SK-N-SH (cell line): ENCODE measurements at regions not wholly inside any gene's neighbourhood (a gene's known extent, or its start where the extent isn't known, plus 50 kb on each side); places are given as distances from the start of the nearest gene placed in this dataset.

Experiments used
- CTCF ChIP-seq: fragments of 200-600 bp; sonication (generic); IDR thresholded peaks from 2 replicates; pipeline ENCODE4 v1.6.1; 2017; ENCODE audit warnings: antibody characterized with exemption, mild to moderate bottlenecking, moderate library complexity
- EP300 ChIP-seq, 2 experiments: IDR thresholded peaks; 2 replicates each; pipeline versions ENCODE4 v1.4.0 to v1.6.1; 2012; ENCODE audit warnings: borderline replicate concordance in 1 of 2, low read depth in 1 of 2, low read length in 1 of 2

GRCh38 chr6:95958686-95959085 lies 57.1 kb upstream of the FUT9 start:
- TF ChIP-seq EP300 (IDR thresholded peaks at IDR 0.05; ENCODE audit: borderline replicate concordance in 1 of 2, low read depth in 1 of 2, low read length in 1 of 2) (no peak), CTCF (no peak)
